ENCODE measurements at regions not wholly inside any gene's neighbourhood (a gene's known extent, or its start where the extent isn't known, plus 50 kb on each side); places are given as distances from the start of the nearest gene placed in this dataset.
A peak's percentile ranks its signal among the peaks of the same experiment; 100 is the strongest.

- no peaks in the 10 kb centered on the region for H3K36me3 ChIP-seq
- TF ChIP-seq, protein P1, sequence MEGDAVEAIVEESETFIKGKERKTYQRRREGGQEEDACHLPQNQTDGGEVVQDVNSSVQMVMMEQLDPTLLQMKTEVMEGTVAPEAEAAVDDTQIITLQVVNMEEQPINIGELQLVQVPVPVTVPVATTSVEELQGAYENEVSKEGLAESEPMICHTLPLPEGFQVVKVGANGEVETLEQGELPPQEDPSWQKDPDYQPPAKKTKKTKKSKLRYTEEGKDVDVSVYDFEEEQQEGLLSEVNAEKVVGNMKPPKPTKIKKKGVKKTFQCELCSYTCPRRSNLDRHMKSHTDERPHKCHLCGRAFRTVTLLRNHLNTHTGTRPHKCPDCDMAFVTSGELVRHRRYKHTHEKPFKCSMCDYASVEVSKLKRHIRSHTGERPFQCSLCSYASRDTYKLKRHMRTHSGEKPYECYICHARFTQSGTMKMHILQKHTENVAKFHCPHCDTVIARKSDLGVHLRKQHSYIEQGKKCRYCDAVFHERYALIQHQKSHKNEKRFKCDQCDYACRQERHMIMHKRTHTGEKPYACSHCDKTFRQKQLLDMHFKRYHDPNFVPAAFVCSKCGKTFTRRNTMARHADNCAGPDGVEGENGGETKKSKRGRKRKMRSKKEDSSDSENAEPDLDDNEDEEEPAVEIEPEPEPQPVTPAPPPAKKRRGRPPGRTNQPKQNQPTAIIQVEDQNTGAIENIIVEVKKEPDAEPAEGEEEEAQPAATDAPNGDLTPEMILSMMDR (IDR thresholded peaks at IDR 0.05) = no peak
- no peak for TF ChIP-seq POLR2A (IDR thresholded peaks at IDR 0.05)
- no peak for TF ChIP-seq EP300 (IDR thresholded peaks at IDR 0.05)
- 6 to 24% (median 14%) methylated on average over 5 of the region's 5 CpGs for WGBS, 3 donors
- no peak overlapping the region for H3K4me3 ChIP-seq
- no peak for DNase-seq
- H3K27ac ChIP-seq = no peak overlapping the region
- no peaks in the 10 kb centered on the region for H3K9me3 ChIP-seq
- H3K27me3 ChIP-seq = no peaks in the 10 kb centered on the region
- no peaks in the 10 kb centered on the region for H3K4me1 ChIP-seq (ENCODE audit: insufficient read depth)
- intact Hi-C loops (cut with DNase I) = loop anchor here (5.0 to 10.0 kb wide), 4 partner anchors 70 to 130 kb away; no protein-coding TSS in a partner anchor
Observed at GRCh38 chr17:55644346-55644745, 78.3 kb downstream of the TMEM100 start.

DNA sequence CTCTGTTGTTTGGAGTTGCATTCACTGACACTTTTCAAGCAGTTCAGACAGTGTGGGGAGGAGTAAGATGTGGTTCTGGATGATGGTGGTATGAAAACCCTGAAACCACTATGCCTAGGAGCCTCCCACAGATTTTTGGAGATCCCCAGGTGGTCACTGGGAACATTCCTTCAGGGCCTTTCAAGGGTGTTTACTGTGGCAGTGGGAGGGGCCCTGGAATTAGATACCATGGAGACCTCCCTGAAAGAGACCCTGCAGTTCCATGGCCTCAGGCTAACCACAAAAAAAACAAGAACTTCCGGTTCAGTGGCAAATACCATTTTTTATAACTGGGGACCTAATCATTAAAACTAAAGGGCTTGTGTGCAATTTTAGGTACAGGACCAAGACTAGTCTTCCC, 79.9 kb downstream of the TMEM100 start:
- TF ChIP-seq, protein P1 (IDR thresholded peaks at IDR 0.05) = no peak
- TF ChIP-seq EP300 (IDR thresholded peaks at IDR 0.05) (no peak), POLR2A (IDR thresholded peaks at IDR 0.05) (no peak)
- no peaks in the 10 kb centered on the region for H3K9me3 ChIP-seq
- no peak for DNase-seq
- H3K27me3 ChIP-seq = no peaks in the 10 kb centered on the region
- WGBS, 3 donors = 49 to 58% (median 55%) methylated on average over 1 of the region's 1 CpG
- no peaks in the 10 kb centered on the region for H3K36me3 ChIP-seq
- intact Hi-C loops (cut with DNase I) = loop anchor here (5.0 to 10.0 kb wide), 4 partner anchors 72 to 132 kb away; no protein-coding TSS in a partner anchor
- H3K4me3 ChIP-seq = no peak overlapping the region
- H3K4me1 ChIP-seq (ENCODE audit: insufficient read depth) = no peaks in the 10 kb centered on the region
- H3K27ac ChIP-seq = no peak overlapping the region

- 5 to 16% (median 6%) methylated on average over 3 of the region's 3 CpGs for WGBS, 3 donors
- H3K9me3 ChIP-seq = no peaks in the 10 kb centered on the region
- peak overlapping the region in 1 of 2 donors; percentile 27 for H3K27ac ChIP-seq
- peak; percentile 82 to 91 (median 87) for DNase-seq
- H3K27me3 ChIP-seq = no peaks in the 10 kb centered on the region
- TF ChIP-seq POLR2A (IDR thresholded peaks at IDR 0.05) (no peak), EP300 (IDR thresholded peaks at IDR 0.05) (no peak)
- TF ChIP-seq, protein P1 (IDR thresholded peaks at IDR 0.05) = peak; percentile 35 to 67 (median 66)
- no peaks in the 10 kb centered on the region for H3K4me1 ChIP-seq (ENCODE audit: insufficient read depth)
- H3K36me3 ChIP-seq = no peaks in the 10 kb centered on the region
- H3K4me3 ChIP-seq = no peak overlapping the region
- intact Hi-C loops (cut with DNase I) = loop anchor here (5.0 to 10.0 kb wide), 4 partner anchors 73 to 133 kb away; no protein-coding TSS in a partner anchor
Observed at GRCh38 chr17:55641676-55642081, 81.0 kb downstream of the TMEM100 start.

DNA sequence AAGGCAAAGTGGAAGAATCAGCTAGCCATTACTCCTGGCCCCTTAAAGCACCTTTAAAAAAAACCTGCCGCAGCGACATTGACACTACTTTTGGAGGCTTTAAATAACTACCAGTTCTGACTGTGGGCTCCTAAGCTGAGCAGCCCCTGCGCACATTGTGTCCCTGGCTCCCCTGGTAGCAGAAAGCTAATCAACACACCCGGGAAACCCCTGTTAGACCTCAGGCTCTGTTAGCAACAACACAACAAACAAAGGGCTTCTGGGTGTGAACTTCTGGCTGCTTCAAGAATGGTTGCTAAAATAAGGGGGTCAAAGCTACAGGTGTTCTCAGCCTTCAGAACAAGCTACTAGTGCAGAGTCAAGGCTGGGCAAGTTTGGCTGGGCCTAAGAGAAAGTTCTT, 83.6 kb downstream of the TMEM100 start:
- Histone ChIP-seq H3K9me3 (no peaks in the 10 kb centered on the region), H3K4me1 (ENCODE audit: insufficient read depth) (peaks cover 2% of the 10 kb centered on the region), H3K36me3 (no peaks in the 10 kb centered on the region), H3K4me3 (no peak overlapping the region), H3K27ac (no peak overlapping the region), H3K27me3 (no peaks in the 10 kb centered on the region)
- TF ChIP-seq POLR2A (IDR thresholded peaks at IDR 0.05) (no peak), EP300 (IDR thresholded peaks at IDR 0.05) (no peak)
- TF ChIP-seq, protein P1 (IDR thresholded peaks at IDR 0.05) = no peak
- intact Hi-C loops (cut with DNase I) = no loop called here
- no peak for DNase-seq
- WGBS, 3 donors = 73 to 74% (median 73%) methylated on average over 4 of the region's 4 CpGs
